ENCODE measurements at regions not wholly inside any gene's neighbourhood (a gene's known extent, or its start where the extent isn't known, plus 50 kb on each side); places are given as distances from the start of the nearest gene placed in this dataset.

GRCh38 chr3:43995547-43996378, 245.9 kb upstream of the TOPAZ1 start:
- DNase-seq (ENCODE audit: extremely low read depth, low read depth): no peak
- no peak for TF ChIP-seq CTCF (IDR thresholded peaks at IDR 0.05; ENCODE audit: low read depth, low read length, missing control alignments)
- peak overlapping the region; percentile 35 for H3K4me3 ChIP-seq (replicated peaks; ENCODE audit: low read depth, low read length)

GRCh38 chr3:43996379-43997301, 245.0 kb upstream of the TOPAZ1 start:
- H3K4me3 ChIP-seq (replicated peaks; ENCODE audit: low read depth, low read length): peak overlapping the region; percentile 26
- peak; percentile 17 for TF ChIP-seq CTCF (IDR thresholded peaks at IDR 0.05; ENCODE audit: low read depth, low read length, missing control alignments)
- no peak for DNase-seq (ENCODE audit: extremely low read depth, low read depth)

GRCh38 chr3:43997316-43997715, 244.4 kb upstream of the TOPAZ1 start:
- DNase-seq (ENCODE audit: extremely low read depth, low read depth): no peak
- no peak for TF ChIP-seq CTCF (IDR thresholded peaks at IDR 0.05; ENCODE audit: low read depth, low read length, missing control alignments)
- peak overlapping the region; percentile 26; the same call in 1 of the 2 replicates for H3K4me3 ChIP-seq (replicated peaks; ENCODE audit: low read depth, low read length)

- DNase-seq (ENCODE audit: extremely low read depth, low read depth): no peak
- TF ChIP-seq CTCF (IDR thresholded peaks at IDR 0.05; ENCODE audit: low read depth, low read length, missing control alignments): no peak
- H3K4me3 ChIP-seq (replicated peaks; ENCODE audit: low read depth, low read length): peak overlapping the region; percentile 58
These were observed 243.8 kb upstream of the TOPAZ1 start for GRCh38 chr3:43997788-43998369.

GRCh38 chr3:43998370-43998835, 243.3 kb upstream of the TOPAZ1 start:
- DNase-seq (ENCODE audit: extremely low read depth, low read depth): no peak
- no peak for TF ChIP-seq CTCF (IDR thresholded peaks at IDR 0.05; ENCODE audit: low read depth, low read length, missing control alignments)
- H3K4me3 ChIP-seq (replicated peaks; ENCODE audit: low read depth, low read length): peak overlapping the region; percentile 58
